K562 (cell line): ENCODE measurements at regions not wholly inside any gene's neighbourhood (a gene's known extent, or its start where the extent isn't known, plus 50 kb on each side); places are given as distances from the start of the nearest gene placed in this dataset.

Source experiments
- ATAC-seq: fragments of 200-7000 bp; cut with Tn5 transposase; 3 replicates; pipeline ENCODE4 v1.9.1; 2020; ENCODE audit warnings: moderate library complexity
- BruUV-seq: library from RNA; stranded (reverse); fragments of 400-500 nt; replicated peaks from 2 replicates; lab custom pipeline; 2021; lab: Mats Ljungman, UMichigan
- CTCF ChIA-PET: fragments of 300-600 bp; formaldehyde crosslinking; extraction: SDS; loops from one replicate; lab custom pipeline; 2021; ENCODE audit warnings: low intra/inter-chr PET ratio; lab: Yijun Ruan, JAX
- POLR2A ChIA-PET: fragments of 300-600, 350-650 bp; sonication (Branson Sonifier 250); formaldehyde crosslinking; extraction: SDS; loops from one replicate; lab custom pipeline; 2021; ENCODE audit warnings: antibody characterized with exemption, inconsistent platforms; lab: Yijun Ruan, JAX
- DNase-seq, 4 experiments: peaks; one replicate each; pipeline versions ENCODE4 v3.0.0 to v3.0.0-alpha.2; 2011 to 2018; ENCODE audit warnings: low spot score in 3 of 4, mixed read lengths in 3 of 4; ENCODE audit errors: extremely low read depth in 1 of 4
- FAIRE-seq: peaks from 2 replicates; lab custom pipeline; 2011; peaks lifted over from hg19 to GRCh38; lab: Jason Lieb, UNC
- H2AFZ ChIP-seq: 2 replicates; pipeline ENCODE4 v1.6.0; 2011; ENCODE audit warnings: low read depth, low read length, control low read depth, inconsistent platforms
- H3K27ac ChIP-seq: fragments of 200-600 bp; 3 replicates; pipeline ENCODE4 v1.8.0; 2011; ENCODE audit warnings: low read depth, mild to moderate bottlenecking, control low read depth, inconsistent platforms, low read length, moderate library complexity, mixed read lengths; ENCODE audit errors: extremely low read depth
- H3K27me3 ChIP-seq, 2 experiments: fragments of 300-600 bp in 1 of 2; 2 replicates in 1 of 2; 3 replicates in 1 of 2; pipeline versions ENCODE4 v1.6.0 to v1.8.0; 2011; ENCODE audit warnings: inconsistent platforms in 2 of 2, low read length in 2 of 2, mild to moderate bottlenecking in 1 of 2, mixed read lengths in 1 of 2, moderate library complexity in 1 of 2; ENCODE audit not compliant: control insufficient read depth in 2 of 2, insufficient read depth in 2 of 2
- H3K36me3 ChIP-seq: fragments of 300-600 bp; 3 replicates; pipeline ENCODE4 v1.8.0; 2011; ENCODE audit warnings: mild to moderate bottlenecking, low read length, inconsistent platforms; ENCODE audit not compliant: control insufficient read depth, insufficient read depth
- H3K4me1 ChIP-seq, 2 experiments: fragments of 200-600 bp in 1 of 2; replicated peaks in 1 of 2; 2 replicates in 1 of 2; 3 replicates in 1 of 2; pipeline versions ENCODE4 v1.5.1 to v1.8.0; 2011; ENCODE audit warnings: inconsistent platforms in 2 of 2, low read length in 2 of 2, mild to moderate bottlenecking in 1 of 2, mixed read lengths in 1 of 2, moderate library complexity in 1 of 2; ENCODE audit not compliant: control insufficient read depth in 2 of 2, insufficient read depth in 2 of 2
- H3K4me2 ChIP-seq: 2 replicates; pipeline ENCODE4 v1.6.1; 2011; ENCODE audit warnings: low read length, control low read depth, inconsistent platforms, mixed read lengths; ENCODE audit not compliant: insufficient read depth
- H3K4me3 ChIP-seq: fragments of 200-600 bp; sonication (generic), shearing (Covaris generic); 2 replicates; pipeline ENCODE4 v1.5.1; 2016; ENCODE audit warnings: control low read depth, inconsistent platforms
- H3K79me2 ChIP-seq: fragments of 200-600 bp; 3 replicates; pipeline ENCODE4 v1.8.0; 2011; ENCODE audit warnings: low read length, inconsistent platforms; ENCODE audit not compliant: control insufficient read depth, insufficient read depth
- H3K9ac ChIP-seq, 2 experiments: 2 replicates each; pipeline versions ENCODE4 v1.6.0 to v1.6.1; 2011; ENCODE audit warnings: low read depth in 2 of 2, low read length in 2 of 2, control low read depth in 1 of 2, inconsistent platforms in 1 of 2, mild to moderate bottlenecking in 1 of 2, mixed read lengths in 1 of 2; ENCODE audit not compliant: insufficient read depth in 1 of 2
- H3K9me1 ChIP-seq: one replicate; pipeline ENCODE4 v1.6.0; 2011; ENCODE audit warnings: inconsistent platforms, mild to moderate bottlenecking, low read length, moderate library complexity; ENCODE audit not compliant: control insufficient read depth, insufficient read depth
- H3K9me3 ChIP-seq: replicated peaks from 2 replicates; pipeline ENCODE4 v1.5.1; 2011; ENCODE audit warnings: low read depth, low read length, inconsistent platforms; ENCODE audit not compliant: control insufficient read depth, insufficient read depth
- H4K20me1 ChIP-seq: replicated peaks from 2 replicates; pipeline ENCODE4 v1.6.1; 2011; ENCODE audit warnings: low read length, inconsistent platforms, mixed read lengths; ENCODE audit not compliant: control insufficient read depth, insufficient read depth
- NBN ChIP-seq: fragments of 450-650 bp; IDR thresholded peaks from 2 replicates; pipeline ENCODE4 v1.6.1; 2016; ENCODE audit warnings: low read depth, mild to moderate bottlenecking
- NCOA2 ChIP-seq, 2 experiments: fragments of 450-650 bp; IDR thresholded peaks; 2 replicates each; pipeline ENCODE4 v1.6.1; 2018; ENCODE audit warnings: mild to moderate bottlenecking in 2 of 2, moderate library complexity in 1 of 2; ENCODE audit not compliant: partially characterized antibody in 2 of 2
- NR2C1 ChIP-seq, 2 experiments: fragments of 450-650 bp; IDR thresholded peaks; 2 replicates each; pipeline ENCODE4 v1.6.1; 2017; ENCODE audit warnings: mild to moderate bottlenecking in 2 of 2, antibody characterized with exemption in 1 of 2, inconsistent platforms in 1 of 2, missing compliant biosample characterization in 1 of 2, missing genetic modification characterization in 1 of 2
- POLR3G ChIP-seq: IDR thresholded peaks from 2 replicates; pipeline ENCODE4 v1.6.1; 2011; ENCODE audit not compliant: insufficient read length, insufficient replicate concordance; ENCODE audit errors: extremely low read depth
- SMAD4 ChIP-seq: fragments of 250-450 bp; sonication (Bioruptor Pico); conservative IDR thresholded peaks from 2 replicates; pipeline ENCODE4 v1.8.0; 2021; ENCODE audit warnings: inconsistent platforms, mild to moderate bottlenecking, moderate library complexity
- ZEB2 ChIP-seq: fragments of 450-650 bp; IDR thresholded peaks from 2 replicates; pipeline ENCODE4 v1.6.1; 2016
- WGBS: fragments of 100-300 bp; shearing (Covaris generic); methylation state at CpG from one replicate; pipeline ENCODE4 v1.1.6; 2016; ENCODE audit warnings: low coverage, mixed read lengths; ENCODE audit not compliant: insufficient coverage; ENCODE audit errors: missing lambda C conversion rate; 5-methylcytosine and 5-hydroxymethylcytosine counted together
- in situ Hi-C: fragments of 300-500 bp; cut with MboI; formaldehyde crosslinking; loops from 4 replicates; pipeline ENCODE4 v1.15.0; 2018; ENCODE audit warnings: inconsistent platforms, mixed read lengths
- intact Hi-C: fragments of 100-400 bp; cut with micrococcal nuclease; formaldehyde crosslinking; loops from 2 replicates; pipeline ENCODE4 v1.14.2; 2022
- TF ChIP-seq, protein P1 (sequence below): fragments of 250-450 bp; sonication (Bioruptor Pico); IDR thresholded peaks from 2 replicates; pipeline ENCODE4 v1.5.0; 2021
- TF ChIP-seq, protein P2 (sequence below): sonication (generic); formaldehyde crosslinking; IDR thresholded peaks from 2 replicates; pipeline ENCODE4 v1.8.0; 2023; ENCODE audit warnings: missing genetic modification reagents, mild to moderate bottlenecking, borderline replicate concordance

DNA sequence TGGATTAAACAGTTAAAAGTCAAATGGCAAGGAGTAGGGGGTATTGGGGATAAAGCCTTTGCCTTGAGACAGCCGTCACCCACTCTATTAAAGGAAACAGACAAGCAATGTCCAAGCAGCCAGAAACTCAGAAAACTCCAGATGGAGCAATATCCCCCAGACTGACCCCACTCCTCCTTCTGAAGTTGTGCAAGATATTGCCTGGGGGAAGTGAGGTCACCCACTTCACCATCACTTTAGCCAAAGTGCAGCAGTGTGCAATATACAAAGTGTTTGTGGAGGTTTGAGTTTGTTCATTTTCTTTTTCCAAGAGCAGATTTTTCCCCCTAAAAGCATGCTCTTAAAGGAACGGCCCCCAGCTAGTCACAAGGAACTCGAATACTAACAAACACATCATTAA is 125.1 kb downstream of the ETS2 start:
- 3% methylated on average over 3 of the region's 3 CpGs for WGBS
- H4K20me1 ChIP-seq, result peaks cover 6% of the 10 kb centered on the region; the same call in 1 of the 2 replicates
- peaks cover 37 to 45% of the 10 kb centered on the region in 2 experiments for H3K27me3 ChIP-seq
- no peaks in the 10 kb centered on the region for H3K36me3 ChIP-seq
- CTCF ChIA-PET, result no interaction called here
- no peaks in the 10 kb centered on the region for H3K4me1 ChIP-seq
- no peaks in the 10 kb centered on the region for H3K9me1 ChIP-seq
- no peak overlapping the region for H3K4me2 ChIP-seq
- in situ Hi-C loops, result no loop called here
- intact Hi-C loops, result loop anchor here (10.0 kb wide), 1 partner anchor 196 kb away; no protein-coding TSS in a partner anchor
- POLR2A ChIA-PET, result interaction anchor here (1.2 kb wide), 1 partner anchor 13 kb away, joined by 3 read pairs; no protein-coding TSS in a partner anchor
- DNase-seq (no peak), FAIRE-seq (no peak), ATAC-seq (no peak)
- no peak overlapping the region for H3K9ac ChIP-seq
- no TSS peak for BruUV-seq
- no peak overlapping the region for H2AFZ ChIP-seq
- no peaks in the 10 kb centered on the region for H3K9me3 ChIP-seq
- no peaks in the 10 kb centered on the region for H3K79me2 ChIP-seq
- no peak overlapping the region for H3K27ac ChIP-seq
- TF ChIP-seq, protein P1, sequence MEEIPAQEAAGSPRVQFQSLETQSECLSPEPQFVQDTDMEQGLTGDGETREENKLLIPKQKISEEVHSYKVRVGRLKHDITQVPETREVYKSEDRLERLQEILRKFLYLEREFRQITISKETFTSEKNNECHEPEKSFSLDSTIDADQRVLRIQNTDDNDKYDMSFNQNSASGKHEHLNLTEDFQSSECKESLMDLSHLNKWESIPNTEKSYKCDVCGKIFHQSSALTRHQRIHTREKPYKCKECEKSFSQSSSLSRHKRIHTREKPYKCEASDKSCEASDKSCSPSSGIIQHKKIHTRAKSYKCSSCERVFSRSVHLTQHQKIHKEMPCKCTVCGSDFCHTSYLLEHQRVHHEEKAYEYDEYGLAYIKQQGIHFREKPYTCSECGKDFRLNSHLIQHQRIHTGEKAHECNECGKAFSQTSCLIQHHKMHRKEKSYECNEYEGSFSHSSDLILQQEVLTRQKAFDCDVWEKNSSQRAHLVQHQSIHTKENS (CRISPR knock-in tag), result no peak
- TF ChIP-seq ZEB2 (no peak), NR2C1 (IDR thresholded peaks at IDR 0.05) (no peak), NR2C1 (tag; IDR thresholded peaks at IDR 0.05) (no peak), NCOA2 (IDR thresholded peaks at IDR 0.05; ENCODE audit: partially characterized antibody in 2 of 2) (no peak), SMAD4 (CRISPR knock-in tag) (no peak), POLR3G (no peak), NBN (no peak)
- TF ChIP-seq, protein P2, sequence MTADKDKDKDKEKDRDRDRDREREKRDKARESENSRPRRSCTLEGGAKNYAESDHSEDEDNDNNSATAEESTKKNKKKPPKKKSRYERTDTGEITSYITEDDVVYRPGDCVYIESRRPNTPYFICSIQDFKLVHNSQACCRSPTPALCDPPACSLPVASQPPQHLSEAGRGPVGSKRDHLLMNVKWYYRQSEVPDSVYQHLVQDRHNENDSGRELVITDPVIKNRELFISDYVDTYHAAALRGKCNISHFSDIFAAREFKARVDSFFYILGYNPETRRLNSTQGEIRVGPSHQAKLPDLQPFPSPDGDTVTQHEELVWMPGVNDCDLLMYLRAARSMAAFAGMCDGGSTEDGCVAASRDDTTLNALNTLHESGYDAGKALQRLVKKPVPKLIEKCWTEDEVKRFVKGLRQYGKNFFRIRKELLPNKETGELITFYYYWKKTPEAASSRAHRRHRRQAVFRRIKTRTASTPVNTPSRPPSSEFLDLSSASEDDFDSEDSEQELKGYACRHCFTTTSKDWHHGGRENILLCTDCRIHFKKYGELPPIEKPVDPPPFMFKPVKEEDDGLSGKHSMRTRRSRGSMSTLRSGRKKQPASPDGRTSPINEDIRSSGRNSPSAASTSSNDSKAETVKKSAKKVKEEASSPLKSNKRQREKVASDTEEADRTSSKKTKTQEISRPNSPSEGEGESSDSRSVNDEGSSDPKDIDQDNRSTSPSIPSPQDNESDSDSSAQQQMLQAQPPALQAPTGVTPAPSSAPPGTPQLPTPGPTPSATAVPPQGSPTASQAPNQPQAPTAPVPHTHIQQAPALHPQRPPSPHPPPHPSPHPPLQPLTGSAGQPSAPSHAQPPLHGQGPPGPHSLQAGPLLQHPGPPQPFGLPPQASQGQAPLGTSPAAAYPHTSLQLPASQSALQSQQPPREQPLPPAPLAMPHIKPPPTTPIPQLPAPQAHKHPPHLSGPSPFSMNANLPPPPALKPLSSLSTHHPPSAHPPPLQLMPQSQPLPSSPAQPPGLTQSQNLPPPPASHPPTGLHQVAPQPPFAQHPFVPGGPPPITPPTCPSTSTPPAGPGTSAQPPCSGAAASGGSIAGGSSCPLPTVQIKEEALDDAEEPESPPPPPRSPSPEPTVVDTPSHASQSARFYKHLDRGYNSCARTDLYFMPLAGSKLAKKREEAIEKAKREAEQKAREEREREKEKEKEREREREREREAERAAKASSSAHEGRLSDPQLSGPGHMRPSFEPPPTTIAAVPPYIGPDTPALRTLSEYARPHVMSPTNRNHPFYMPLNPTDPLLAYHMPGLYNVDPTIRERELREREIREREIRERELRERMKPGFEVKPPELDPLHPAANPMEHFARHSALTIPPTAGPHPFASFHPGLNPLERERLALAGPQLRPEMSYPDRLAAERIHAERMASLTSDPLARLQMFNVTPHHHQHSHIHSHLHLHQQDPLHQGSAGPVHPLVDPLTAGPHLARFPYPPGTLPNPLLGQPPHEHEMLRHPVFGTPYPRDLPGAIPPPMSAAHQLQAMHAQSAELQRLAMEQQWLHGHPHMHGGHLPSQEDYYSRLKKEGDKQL (CRISPR knock-in tag), result no peak
- H3K4me3 ChIP-seq, result no peak overlapping the region
